ENCODE measurements at regions not wholly inside any gene's neighbourhood (a gene's known extent, or its start where the extent isn't known, plus 50 kb on each side); places are given as distances from the start of the nearest gene placed in this dataset.

DNA sequence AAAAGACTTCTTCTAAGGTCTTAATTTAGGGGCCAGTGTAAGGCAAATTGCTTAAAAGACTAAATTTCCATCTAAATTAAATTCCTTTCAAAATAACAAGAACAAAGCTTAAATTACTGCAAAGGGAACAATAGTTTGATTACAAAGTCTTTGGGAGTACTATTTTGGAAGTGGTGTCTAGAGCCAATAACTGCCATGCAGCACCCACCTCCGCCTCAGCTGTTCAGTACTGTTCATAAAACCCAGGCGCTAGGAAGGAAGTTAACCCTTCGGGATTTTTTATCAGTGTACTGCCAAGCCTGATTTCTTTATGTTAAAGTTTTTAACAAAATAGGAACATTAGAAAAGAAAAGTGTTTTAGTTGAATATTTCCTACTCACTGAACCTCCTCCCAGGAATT is 210.1 kb downstream of the LIG4 start (continued):
- no peak for TF ChIP-seq KDM1A (IDR thresholded peaks at IDR 0.05)

DNA sequence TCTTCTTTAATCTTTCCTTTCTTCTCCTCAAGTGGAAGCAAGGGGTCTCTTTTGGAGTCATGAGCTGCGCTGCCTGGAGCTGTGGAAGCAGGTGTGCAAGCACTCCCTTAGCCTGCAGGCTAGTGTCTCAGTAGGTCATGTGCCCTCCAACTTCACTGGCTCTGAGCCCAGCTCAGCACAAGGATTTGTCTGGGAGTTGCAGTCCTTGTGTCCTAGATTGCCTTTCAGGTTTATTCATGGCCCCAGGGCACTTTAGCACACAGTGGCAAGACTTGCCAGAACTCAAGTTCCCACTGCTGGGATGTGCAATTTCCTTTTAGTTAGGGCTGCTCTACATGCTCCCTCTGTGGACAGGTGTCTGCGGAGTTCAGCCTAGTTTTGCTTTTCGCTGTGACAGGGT is 211.7 kb downstream of the LIG4 start:
- intact Hi-C loops (cut with micrococcal nuclease) (loop anchor here (2.0 kb wide), 1 partner anchor 61 kb away; no protein-coding TSS in a partner anchor), in situ Hi-C loops (cut with MboI) (no loop called here)
- Histone ChIP-seq H3K4me2 (ENCODE audit: insufficient read depth, low read length) (0 out of 2 replicates have a peak overlapping the region, but pooled peaks have one; percentile 3), H3K9me1 (ENCODE audit: control insufficient read depth, insufficient read depth, low read length) (no peaks in the 10 kb centered on the region), H3K27ac (ENCODE audit: extremely low read depth, low read depth, low read length) (no peak overlapping the region), H3K36me3 (ENCODE audit: control insufficient read depth, insufficient read depth, low read length) (no peaks in the 10 kb centered on the region), H4K20me1 (replicated peaks; ENCODE audit: control insufficient read depth, insufficient read depth, low read length) (no peaks in the 10 kb centered on the region), H3K9me3 (replicated peaks; ENCODE audit: control insufficient read depth, insufficient read depth, low read depth, low read length) (0 out of 2 replicates have a peak, but pooled peaks cover 3% of the 10 kb centered on the region), H3K9ac (ENCODE audit: insufficient read depth in 1 of 2, low read depth in 2 of 2, low read length in 2 of 2) (no peak overlapping the region), H3K27me3 (ENCODE audit: control insufficient read depth in 2 of 2, insufficient read depth in 2 of 2, low read length in 2 of 2) (no peaks in the 10 kb centered on the region; a peak in 2 of 5 replicates), H2AFZ (ENCODE audit: low read depth, low read length) (peak overlapping the region; percentile 36), H3K79me2 (ENCODE audit: control insufficient read depth, insufficient read depth, low read length) (no peaks in the 10 kb centered on the region), H3K4me1 (replicated peaks in 1 of 2; ENCODE audit: control insufficient read depth in 2 of 2, insufficient read depth in 2 of 2, low read length in 2 of 2) (peaks cover 3 to 14% of the 10 kb centered on the region in 2 experiments), H3K4me3 (no peak overlapping the region)
- WGBS (ENCODE audit: insufficient coverage, low coverage, missing lambda C conversion rate), result 12% methylated on average over 3 of the region's 3 CpGs
- ChIA-PET CTCF (ENCODE audit: low intra/inter-chr PET ratio) (no interaction called here), POLR2A (interaction anchor here (0.6 to 2.1 kb wide), 5 partner anchors 12 to 120 kb away, joined by 3 to 6 read pairs (median 4); no protein-coding TSS in a partner anchor)
- ATAC-seq (peak; percentile 40), FAIRE-seq (no peak), DNase-seq (ENCODE audit: extremely low read depth in 1 of 4, low spot score in 3 of 4) (peak in 1 of 4 experiments; percentile 44)
- no TSS peak for BruUV-seq (replicated peaks)
- TF ChIP-seq NR4A1 (CRISPR knock-in tag; IDR thresholded peaks at IDR 0.05), result no peak
- no peak for TF ChIP-seq NR4A1 (tag; IDR thresholded peaks at IDR 0.05)
- TF ChIP-seq BHLHE40 (IDR thresholded peaks at IDR 0.05; ENCODE audit: low read length), result peak; percentile 62; the same call in 1 of the 2 replicates
- no peak for TF ChIP-seq PHF20 (IDR thresholded peaks at IDR 0.05; ENCODE audit: partially characterized antibody)
- no peak for TF ChIP-seq RBM25 (IDR thresholded peaks at IDR 0.05; ENCODE audit: low read depth, low read length, severe bottlenecking)
- no peak for TF ChIP-seq POLR2A (conservative IDR thresholded peaks at IDR 0.05)
- no peak for TF ChIP-seq ZNF707 (CRISPR knock-in tag; conservative IDR thresholded peaks at IDR 0.05)
- no peak for TF ChIP-seq PHB (CRISPR knock-in tag; IDR thresholded peaks at IDR 0.05)
- TF ChIP-seq KAT7 (CRISPR knock-in tag; IDR thresholded peaks at IDR 0.05; ENCODE audit: borderline replicate concordance), result no peak

All from K562 (cell line).